ENCODE measurements at regions not wholly inside any gene's neighbourhood (a gene's known extent, or its start where the extent isn't known, plus 50 kb on each side); places are given as distances from the start of the nearest gene placed in this dataset.

DNA sequence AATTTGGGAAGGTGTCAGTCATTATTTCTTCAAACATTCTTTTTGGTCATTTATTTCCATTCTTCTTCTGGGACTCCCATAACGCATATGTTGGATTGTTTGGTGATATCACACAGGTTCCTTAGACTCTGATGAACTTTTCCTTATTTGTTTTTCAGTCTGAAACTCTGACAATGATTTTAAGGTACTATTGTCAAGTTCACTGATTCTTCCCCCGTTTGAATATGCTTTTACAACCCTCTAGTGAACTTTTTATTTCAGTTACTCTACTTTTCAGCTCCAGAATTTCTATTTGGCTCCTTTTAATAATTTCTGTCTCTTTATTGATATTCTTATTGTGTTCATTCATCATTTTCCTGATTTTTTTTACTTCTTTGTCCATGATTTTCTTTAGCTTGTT, 92.5 kb upstream of the RORB start:
- Histone ChIP-seq H3K4me2 (no peak overlapping the region), H3F3A (replicated peaks; ENCODE audit: insufficient read depth) (no peaks in the 10 kb centered on the region), H3K4me3 (ENCODE audit: low read depth in 2 of 2, low read length in 1 of 2) (no peak overlapping the region), H3K79me2 (ENCODE audit: insufficient read depth) (no peaks in the 10 kb centered on the region), H3K4me1 (ENCODE audit: control insufficient read depth in 1 of 2, insufficient read depth in 2 of 2, low read depth in 1 of 2, low read length in 1 of 2) (no peaks in the 10 kb centered on the region), H4K20me1 (ENCODE audit: insufficient read depth) (no peaks in the 10 kb centered on the region), H3K27me3 (ENCODE audit: insufficient read depth) (no peaks in the 10 kb centered on the region), H3K9ac (no peak overlapping the region), H3K36me3 (replicated peaks in 1 of 2; ENCODE audit: control insufficient read depth in 1 of 2, insufficient read depth in 2 of 2, low read length in 1 of 2) (no peaks in the 10 kb centered on the region), H3K9me3 (no peaks in the 10 kb centered on the region), H2AFZ (ENCODE audit: low read depth) (no peak overlapping the region), H3K9me2 (no peaks in the 10 kb centered on the region), H3K27ac (ENCODE audit: low read depth in 2 of 2, low read length in 1 of 2) (no peak overlapping the region)
- CTCF ChIA-PET, result no interaction called here
- TF ChIP-seq RFX5 (IDR thresholded peaks at IDR 0.05; ENCODE audit: low read length), result no peak
- TF ChIP-seq RAD21 (IDR thresholded peaks at IDR 0.05; ENCODE audit: low read length), result no peak
- TF ChIP-seq, protein P1, sequence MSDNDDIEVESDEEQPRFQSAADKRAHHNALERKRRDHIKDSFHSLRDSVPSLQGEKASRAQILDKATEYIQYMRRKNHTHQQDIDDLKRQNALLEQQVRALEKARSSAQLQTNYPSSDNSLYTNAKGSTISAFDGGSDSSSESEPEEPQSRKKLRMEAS (IDR thresholded peaks at IDR 0.05; ENCODE audit: low read depth), result no peak
- TF ChIP-seq ELF1 (IDR thresholded peaks at IDR 0.05), result no peak
- POLR2A ChIA-PET, result no interaction called here
- 9% methylated on average over 2 of the region's 2 CpGs for WGBS (ENCODE audit: low lambda C conversion rate)
- no peak for DNase-seq

DNA sequence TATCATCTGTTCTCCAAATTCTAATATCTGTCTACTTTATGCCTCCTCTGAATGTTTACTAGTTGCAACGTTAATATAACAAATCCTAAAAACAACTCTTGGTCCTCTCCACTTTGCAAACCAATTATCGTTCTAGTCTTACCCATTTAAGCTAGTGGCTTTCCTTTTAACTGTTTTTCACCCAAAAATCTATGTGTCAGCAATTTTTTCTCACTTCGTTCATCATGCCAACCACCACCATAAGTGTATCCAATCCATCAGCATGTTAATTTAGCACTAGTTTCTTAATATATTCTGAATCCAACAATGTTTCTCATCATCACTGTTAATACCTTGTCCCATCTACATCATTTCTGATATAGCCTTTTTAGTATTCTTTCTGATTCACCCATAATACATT, 90.0 kb upstream of the RORB start:
- no peaks in the 10 kb centered on the region for H3K9me3 ChIP-seq
- H3K9ac ChIP-seq, result no peak overlapping the region
- WGBS (ENCODE audit: low lambda C conversion rate), result 13% methylated on average over 3 of the region's 3 CpGs
- no peak for DNase-seq
- H3K27ac ChIP-seq (ENCODE audit: low read depth in 2 of 2, low read length in 1 of 2), result no peak overlapping the region
- no peaks in the 10 kb centered on the region for H3F3A ChIP-seq (replicated peaks; ENCODE audit: insufficient read depth)
- no peak for TF ChIP-seq FOSL2 (IDR thresholded peaks at IDR 0.05; ENCODE audit: borderline replicate concordance, low read depth)
- no peak for TF ChIP-seq TAF1 (IDR thresholded peaks at IDR 0.05; ENCODE audit: borderline replicate concordance, low read depth, low read length)
- no peak for TF ChIP-seq GABPA (IDR thresholded peaks at IDR 0.05; ENCODE audit: low read depth)
- no peak for TF ChIP-seq JUND (IDR thresholded peaks at IDR 0.05)
- H3K36me3 ChIP-seq (replicated peaks in 1 of 2; ENCODE audit: control insufficient read depth in 1 of 2, insufficient read depth in 2 of 2, low read length in 1 of 2), result no peaks in the 10 kb centered on the region
- H3K4me3 ChIP-seq (ENCODE audit: low read depth in 2 of 2, low read length in 1 of 2), result no peak overlapping the region
- CTCF ChIA-PET, result no interaction called here
- POLR2A ChIA-PET, result no interaction called here
- H3K4me2 ChIP-seq, result no peak overlapping the region
- H4K20me1 ChIP-seq (ENCODE audit: insufficient read depth), result no peaks in the 10 kb centered on the region
- no peaks in the 10 kb centered on the region for H3K79me2 ChIP-seq (ENCODE audit: insufficient read depth)
- no peak overlapping the region for H2AFZ ChIP-seq (ENCODE audit: low read depth)
- H3K9me2 ChIP-seq, result no peaks in the 10 kb centered on the region
- no peaks in the 10 kb centered on the region for H3K27me3 ChIP-seq (ENCODE audit: insufficient read depth)
- H3K4me1 ChIP-seq (ENCODE audit: control insufficient read depth in 1 of 2, insufficient read depth in 2 of 2, low read depth in 1 of 2, low read length in 1 of 2), result no peaks in the 10 kb centered on the region

DNA sequence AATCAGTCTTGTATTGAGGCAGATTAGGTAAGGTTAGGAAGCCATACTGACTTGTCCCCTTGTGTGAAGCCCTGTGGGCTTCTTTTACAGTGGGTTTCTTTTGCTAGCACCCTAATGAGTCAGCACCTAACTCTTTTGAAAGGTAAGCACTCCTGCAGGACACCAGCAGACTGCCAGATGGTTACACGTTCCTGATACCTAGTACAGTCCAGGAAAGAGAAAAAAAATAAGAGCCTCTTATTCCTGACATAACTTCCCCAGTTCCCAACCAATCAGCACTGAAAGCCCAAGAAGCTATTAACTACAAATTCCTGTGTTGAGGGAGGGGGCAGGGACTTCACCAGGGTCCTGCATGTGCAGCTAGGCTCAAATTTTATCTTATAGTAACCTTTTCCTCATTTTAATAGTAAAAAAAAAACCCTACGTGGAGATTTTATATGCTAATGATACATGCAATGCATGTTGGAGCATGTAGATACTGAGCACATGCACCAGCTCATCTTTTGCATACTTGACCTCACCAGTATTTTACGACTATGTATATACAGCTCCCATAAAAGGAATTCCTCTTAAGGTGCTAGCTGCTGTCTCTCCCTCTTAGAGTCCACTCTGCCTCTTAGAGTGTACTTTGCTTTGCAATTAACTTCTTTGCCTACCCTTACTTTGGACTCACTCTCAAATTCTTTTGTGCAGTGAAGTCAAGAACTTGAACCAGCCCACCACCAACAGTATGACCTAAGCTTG, 84.7 kb upstream of the RORB start:
- WGBS (ENCODE audit: low lambda C conversion rate), result 25% methylated on average over 3 of the region's 3 CpGs
- H3K36me3 ChIP-seq (replicated peaks in 1 of 2; ENCODE audit: control insufficient read depth in 1 of 2, insufficient read depth in 2 of 2, low read length in 1 of 2), result no peaks in the 10 kb centered on the region
- no peak for DNase-seq
- H3K9me3 ChIP-seq, result no peaks in the 10 kb centered on the region
- no peaks in the 10 kb centered on the region for H3F3A ChIP-seq (replicated peaks; ENCODE audit: insufficient read depth)
- no peak overlapping the region for H3K27ac ChIP-seq (ENCODE audit: low read depth in 2 of 2, low read length in 1 of 2)
- no peak overlapping the region for H3K9ac ChIP-seq
- no peaks in the 10 kb centered on the region for H4K20me1 ChIP-seq (ENCODE audit: insufficient read depth)
- ChIA-PET POLR2A (no interaction called here), CTCF (no interaction called here)
- H3K27me3 ChIP-seq (ENCODE audit: insufficient read depth), result no peaks in the 10 kb centered on the region
- no peaks in the 10 kb centered on the region for H3K4me1 ChIP-seq (ENCODE audit: control insufficient read depth in 1 of 2, insufficient read depth in 2 of 2, low read depth in 1 of 2, low read length in 1 of 2)
- no peaks in the 10 kb centered on the region for H3K79me2 ChIP-seq (ENCODE audit: insufficient read depth)
- H3K4me2 ChIP-seq, result no peak overlapping the region
- TF ChIP-seq, protein P1 (IDR thresholded peaks at IDR 0.05; ENCODE audit: low read depth), result no peak
- no peak for TF ChIP-seq JUND (IDR thresholded peaks at IDR 0.05)
- no peak for TF ChIP-seq RCOR1 (IDR thresholded peaks at IDR 0.05; ENCODE audit: low read length)
- H2AFZ ChIP-seq (ENCODE audit: low read depth), result no peak overlapping the region
- no peaks in the 10 kb centered on the region for H3K9me2 ChIP-seq
- H3K4me3 ChIP-seq (ENCODE audit: low read depth in 2 of 2, low read length in 1 of 2), result no peak overlapping the region

Measured in SK-N-SH (cell line).